ENCODE measurements at regions not wholly inside any gene's neighbourhood (a gene's known extent, or its start where the extent isn't known, plus 50 kb on each side); places are given as distances from the start of the nearest gene placed in this dataset.

- Histone ChIP-seq H3K9me3 (ENCODE audit: control insufficient read depth, insufficient read depth, low read length) (no peaks in the 10 kb centered on the region), H3K27ac (ENCODE audit: insufficient read depth, low read length) (no peak overlapping the region), H3K18ac (ENCODE audit: low read depth, low read length) (no peak overlapping the region), H3K4me2 (ENCODE audit: low read depth, low read length) (no peak overlapping the region), H2BK15ac (ENCODE audit: low read depth, low read length) (no peak overlapping the region), H4K20me1 (ENCODE audit: insufficient read depth, low read length) (no peaks in the 10 kb centered on the region), H2BK5ac (ENCODE audit: low read depth, low read length, poor library complexity, severe bottlenecking) (no peak overlapping the region), H2BK20ac (ENCODE audit: low read depth, low read length) (no peak overlapping the region), H3K23ac (ENCODE audit: low read depth, low read length) (no peak overlapping the region), H3K9me1 (ENCODE audit: insufficient read depth, low read length) (no peaks in the 10 kb centered on the region), H2AK5ac (ENCODE audit: low read depth, low read length) (no peak overlapping the region), H3K4me1 (ENCODE audit: control insufficient read depth, insufficient read depth, low read length) (no peaks in the 10 kb centered on the region), H4K91ac (ENCODE audit: insufficient read depth, low read depth, low read length) (no peak overlapping the region), H3K56ac (ENCODE audit: extremely low read depth, insufficient read depth, low read length) (no peak overlapping the region), H3K27me3 (ENCODE audit: control insufficient read depth, insufficient read depth, low read length) (peaks cover 17% of the 10 kb centered on the region), H2AK9ac (replicated peaks; ENCODE audit: low read depth, low read length, poor library complexity) (no peak overlapping the region), H3K4ac (ENCODE audit: low read depth, low read length) (no peak overlapping the region), H4K8ac (ENCODE audit: low read depth in 2 of 2, low read length in 2 of 2) (no peak overlapping the region), H3K4me3 (ENCODE audit: insufficient read depth, low read depth, low read length) (no peak overlapping the region), H2AFZ (replicated peaks; ENCODE audit: low read length, poor library complexity) (no peak overlapping the region), H3K36me3 (ENCODE audit: control insufficient read depth, insufficient read depth, low read length) (no peaks in the 10 kb centered on the region), H3K79me1 (ENCODE audit: low read depth in 1 of 2, low read length in 2 of 2) (no peaks in the 10 kb centered on the region), H3K9ac (ENCODE audit: low read depth, low read length) (no peak overlapping the region), H3K14ac (replicated peaks; ENCODE audit: low read depth, low read length) (no peak overlapping the region), H2BK120ac (ENCODE audit: low read depth, low read length) (no peak overlapping the region), H4K5ac (ENCODE audit: low read depth, low read length) (no peak overlapping the region)
- ChIA-PET POLR2A (ENCODE audit: unreplicated experiment) (no interaction called here), CTCF (interaction anchor here (0.6 kb wide), 1 partner anchor 25 kb away, joined by 3 read pairs; no protein-coding TSS in a partner anchor)
- in situ Hi-C loops (cut with MboI; ENCODE audit: low sequenced_read_pairs) (no loop called here), dilution Hi-C loops (cut with HindIII; ENCODE audit: low sequenced_read_pairs, unreplicated experiment) (no loop called here), intact Hi-C loops (cut with micrococcal nuclease) (no loop called here)
- no peak for ATAC-seq (ENCODE audit: low read depth)
- WGBS, 2 experiments (ENCODE audit: extremely low coverage in 2 of 2, insufficient read length in 1 of 2): 60% methylated on average over 1 of the region's 3 CpGs; no CpG with 5 or more reads in 1 of the 2 experiments
- no TSS peak for BruUV-seq (replicated peaks)
- DNase-seq: no peak
- TF ChIP-seq ELK1 (IDR thresholded peaks at IDR 0.05; ENCODE audit: borderline replicate concordance, low read depth, low read length) (no peak), BHLHE40 (IDR thresholded peaks at IDR 0.05; ENCODE audit: low read depth, low read length) (no peak), RAD21 (IDR thresholded peaks at IDR 0.05; ENCODE audit: low read length) (no peak), USF2 (IDR thresholded peaks at IDR 0.05; ENCODE audit: low read depth, low read length) (no peak), RFX5 (IDR thresholded peaks at IDR 0.05; ENCODE audit: low read depth, low read length) (no peak), MAFK (IDR thresholded peaks at IDR 0.05; ENCODE audit: low read depth, low read length) (no peak), CTCF (conservative IDR thresholded peaks at IDR 0.05; ENCODE audit: low read depth, low read length) (no peak), MXI1 (IDR thresholded peaks at IDR 0.05; ENCODE audit: borderline replicate concordance, low read depth, low read length) (no peak), CHD1 (IDR thresholded peaks at IDR 0.05; ENCODE audit: low read depth, low read length) (no peak), MAZ (IDR thresholded peaks at IDR 0.05; ENCODE audit: borderline replicate concordance, low read depth, low read length) (no peak), POLR2A (IDR thresholded peaks at IDR 0.05; ENCODE audit: low read depth, low read length) (no peak), SMC3 (IDR thresholded peaks at IDR 0.05; ENCODE audit: low read depth, low read length) (no peak), NFE2L2 (IDR thresholded peaks at IDR 0.05; ENCODE audit: low read depth, low read length) (no peak), RCOR1 (IDR thresholded peaks at IDR 0.05; ENCODE audit: insufficient replicate concordance, low read length) (no peak), FOS (IDR thresholded peaks at IDR 0.05; ENCODE audit: low read depth, low read length) (no peak), CEBPB (IDR thresholded peaks at IDR 0.05; ENCODE audit: low read depth, low read length) (no peak)
These were observed 155.3 kb upstream of the CDKN3 start for GRCh38 chr14:54241517-54241916.
